Calu3 (cell line): ENCODE measurements at regions not wholly inside any gene's neighbourhood (a gene's known extent, or its start where the extent isn't known, plus 50 kb on each side); places are given as distances from the start of the nearest gene placed in this dataset.

Experiments
- BruUV-seq: library from RNA; stranded (reverse); fragments of 400-500 nt; replicated peaks from 2 replicates; lab custom pipeline; 2021; lab: Mats Ljungman, UMichigan
- CTCF ChIA-PET: fragments of 300-600 bp; sonication (Branson Sonifier 250); formaldehyde crosslinking; loops from one replicate; lab custom pipeline; 2022; ENCODE audit warnings: antibody characterized with exemption; lab: Charles Lee
- DNase-seq: peaks from one replicate; pipeline ENCODE4 v3.0.0; 2022
- H3K27ac Mint-ChIP-seq: one replicate; pipeline ENCODE4 v1.8.0; 2022; ENCODE audit warnings: mixed read lengths; ENCODE audit not compliant: unreplicated experiment
- H3K27me3 Mint-ChIP-seq: one replicate; pipeline ENCODE4 v1.8.0; 2022; ENCODE audit warnings: mixed read lengths; ENCODE audit not compliant: unreplicated experiment
- H3K36me3 Mint-ChIP-seq: one replicate; pipeline ENCODE4 v1.8.0; 2022; ENCODE audit warnings: mild to moderate bottlenecking, moderate library complexity, mixed read lengths; ENCODE audit not compliant: insufficient read depth, unreplicated experiment
- H3K4me1 Mint-ChIP-seq: one replicate; pipeline ENCODE4 v1.8.0; 2022; ENCODE audit warnings: mild to moderate bottlenecking, low read depth, mixed read lengths; ENCODE audit not compliant: unreplicated experiment
- H3K4me3 Mint-ChIP-seq: one replicate; pipeline ENCODE4 v1.8.0; 2022; ENCODE audit warnings: mild to moderate bottlenecking, low read depth, moderate library complexity, mixed read lengths; ENCODE audit not compliant: unreplicated experiment
- H3K9me3 Mint-ChIP-seq: one replicate; pipeline ENCODE4 v1.8.0; 2022; ENCODE audit warnings: low read depth, mixed read lengths; ENCODE audit not compliant: unreplicated experiment
- intact Hi-C: fragments of 100-400 bp; cut with micrococcal nuclease; formaldehyde crosslinking; loops from one replicate; pipeline ENCODE4 v1.10.0; 2022; ENCODE audit not compliant: unreplicated experiment
- TF ChIP-seq, protein P1 (sequence below): fragments of 200-600 bp; IDR thresholded peaks from one replicate; pipeline ENCODE4 v1.8.0; 2022; ENCODE audit warnings: antibody characterized with exemption; ENCODE audit not compliant: unreplicated experiment

DNA sequence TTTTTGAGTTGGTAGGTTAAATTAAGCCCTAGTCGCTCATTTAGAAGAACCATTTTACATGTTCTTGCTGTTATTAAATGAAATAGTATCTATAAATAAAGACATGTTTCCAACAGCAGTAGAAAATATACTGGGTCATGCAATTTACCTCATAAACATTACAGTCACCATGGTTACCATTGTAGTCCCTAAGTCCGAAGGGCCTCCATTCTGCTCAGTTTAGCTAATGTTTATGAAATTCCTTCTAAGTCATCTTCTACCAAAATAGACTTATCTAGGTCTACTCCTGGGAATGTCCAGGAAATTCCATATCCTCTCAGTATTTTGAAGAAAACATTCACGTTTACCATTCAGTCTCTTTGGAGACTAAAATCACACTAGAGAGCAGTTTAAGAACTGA is 292.5 kb upstream of the DCAF8L1 start:
- Mint-ChIP-seq H3K4me1 (no peaks in the 10 kb centered on the region), H3K9me3 (no peaks in the 10 kb centered on the region), H3K4me3 (no peak overlapping the region), H3K27ac (no peak overlapping the region), H3K36me3 (no peaks in the 10 kb centered on the region), H3K27me3 (no peaks in the 10 kb centered on the region)
- intact Hi-C loops = no loop called here
- CTCF ChIA-PET = no interaction called here
- BruUV-seq = no TSS peak
- no peak for DNase-seq
- TF ChIP-seq, protein P1, sequence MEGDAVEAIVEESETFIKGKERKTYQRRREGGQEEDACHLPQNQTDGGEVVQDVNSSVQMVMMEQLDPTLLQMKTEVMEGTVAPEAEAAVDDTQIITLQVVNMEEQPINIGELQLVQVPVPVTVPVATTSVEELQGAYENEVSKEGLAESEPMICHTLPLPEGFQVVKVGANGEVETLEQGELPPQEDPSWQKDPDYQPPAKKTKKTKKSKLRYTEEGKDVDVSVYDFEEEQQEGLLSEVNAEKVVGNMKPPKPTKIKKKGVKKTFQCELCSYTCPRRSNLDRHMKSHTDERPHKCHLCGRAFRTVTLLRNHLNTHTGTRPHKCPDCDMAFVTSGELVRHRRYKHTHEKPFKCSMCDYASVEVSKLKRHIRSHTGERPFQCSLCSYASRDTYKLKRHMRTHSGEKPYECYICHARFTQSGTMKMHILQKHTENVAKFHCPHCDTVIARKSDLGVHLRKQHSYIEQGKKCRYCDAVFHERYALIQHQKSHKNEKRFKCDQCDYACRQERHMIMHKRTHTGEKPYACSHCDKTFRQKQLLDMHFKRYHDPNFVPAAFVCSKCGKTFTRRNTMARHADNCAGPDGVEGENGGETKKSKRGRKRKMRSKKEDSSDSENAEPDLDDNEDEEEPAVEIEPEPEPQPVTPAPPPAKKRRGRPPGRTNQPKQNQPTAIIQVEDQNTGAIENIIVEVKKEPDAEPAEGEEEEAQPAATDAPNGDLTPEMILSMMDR = no peak

- Mint-ChIP-seq H3K27me3 (no peaks in the 10 kb centered on the region), H3K4me1 (no peaks in the 10 kb centered on the region), H3K27ac (no peak overlapping the region), H3K4me3 (no peak overlapping the region), H3K36me3 (no peaks in the 10 kb centered on the region), H3K9me3 (peaks cover 2% of the 10 kb centered on the region)
- BruUV-seq = no TSS peak
- intact Hi-C loops = no loop called here
- DNase-seq = no peak
- TF ChIP-seq, protein P1 = no peak
- CTCF ChIA-PET = no interaction called here
These were observed 265.4 kb upstream of the DCAF8L1 start for GRCh38 chrX:28246675-28247074.

DNA sequence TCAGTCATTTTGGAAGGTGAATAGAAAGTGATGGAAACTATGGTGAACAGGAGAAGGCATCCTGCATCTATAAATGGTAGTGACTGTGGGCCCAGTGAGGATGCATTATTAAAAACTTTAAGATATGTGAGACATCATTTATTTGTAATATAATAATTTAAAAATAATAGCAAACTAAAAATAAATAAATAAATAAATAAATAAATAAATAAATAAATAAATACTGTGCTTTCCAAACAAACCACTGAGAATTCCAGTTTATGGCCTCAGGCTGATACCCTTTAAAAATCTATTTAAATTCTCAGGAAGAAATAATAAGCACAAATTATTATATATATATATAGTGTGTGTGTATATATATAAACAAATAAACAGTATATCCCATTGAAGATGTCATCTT is 248.0 kb upstream of the DCAF8L1 start:
- H3K27ac Mint-ChIP-seq = no peak overlapping the region
- H3K4me3 Mint-ChIP-seq = no peak overlapping the region
- H3K36me3 Mint-ChIP-seq = no peaks in the 10 kb centered on the region
- TF ChIP-seq, protein P1 = no peak
- BruUV-seq = no TSS peak
- intact Hi-C loops = no loop called here
- no peaks in the 10 kb centered on the region for H3K4me1 Mint-ChIP-seq
- DNase-seq = no peak
- peaks cover 3% of the 10 kb centered on the region for H3K9me3 Mint-ChIP-seq
- H3K27me3 Mint-ChIP-seq = no peaks in the 10 kb centered on the region
- CTCF ChIA-PET = no interaction called here

DNA sequence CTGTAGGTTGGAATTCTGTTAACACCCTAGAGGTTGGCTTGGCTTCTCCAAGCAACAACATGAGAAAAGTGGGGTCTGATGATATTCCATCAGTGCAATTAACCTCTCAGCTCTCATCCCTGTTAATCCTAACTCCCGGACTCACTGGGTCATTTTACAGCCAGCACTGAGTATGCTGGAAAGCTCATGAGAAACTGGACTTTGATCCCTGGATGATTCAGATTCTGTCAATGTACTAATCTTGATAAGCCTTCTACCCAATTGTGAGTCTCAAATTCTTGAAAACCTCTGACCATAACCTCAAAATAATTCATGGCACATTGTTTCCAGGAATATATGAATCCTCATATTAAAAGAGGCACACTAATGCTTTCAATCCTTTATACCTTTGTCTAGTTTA is 244.3 kb upstream of the DCAF8L1 start:
- no peaks in the 10 kb centered on the region for H3K27me3 Mint-ChIP-seq
- BruUV-seq = no TSS peak
- H3K4me1 Mint-ChIP-seq = no peaks in the 10 kb centered on the region
- H3K36me3 Mint-ChIP-seq = no peaks in the 10 kb centered on the region
- H3K4me3 Mint-ChIP-seq = no peak overlapping the region
- TF ChIP-seq, protein P1 = no peak
- no peak overlapping the region for H3K27ac Mint-ChIP-seq
- CTCF ChIA-PET = no interaction called here
- H3K9me3 Mint-ChIP-seq = peaks cover 3% of the 10 kb centered on the region
- DNase-seq = no peak
- intact Hi-C loops = no loop called here
